GM12873 (cell line): ENCODE measurements at regions not wholly inside any gene's neighbourhood (a gene's known extent, or its start where the extent isn't known, plus 50 kb on each side); places are given as distances from the start of the nearest gene placed in this dataset.

ENCODE experiments used
- TF ChIP-seq, protein P1 (sequence below): IDR thresholded peaks from 2 replicates; pipeline ENCODE4 v1.5.1; 2012; ENCODE audit warnings: low read depth, mild to moderate bottlenecking, moderate library complexity, low read length, control low read depth; ENCODE audit not compliant: insufficient read depth; ENCODE audit errors: missing control alignments

DNA sequence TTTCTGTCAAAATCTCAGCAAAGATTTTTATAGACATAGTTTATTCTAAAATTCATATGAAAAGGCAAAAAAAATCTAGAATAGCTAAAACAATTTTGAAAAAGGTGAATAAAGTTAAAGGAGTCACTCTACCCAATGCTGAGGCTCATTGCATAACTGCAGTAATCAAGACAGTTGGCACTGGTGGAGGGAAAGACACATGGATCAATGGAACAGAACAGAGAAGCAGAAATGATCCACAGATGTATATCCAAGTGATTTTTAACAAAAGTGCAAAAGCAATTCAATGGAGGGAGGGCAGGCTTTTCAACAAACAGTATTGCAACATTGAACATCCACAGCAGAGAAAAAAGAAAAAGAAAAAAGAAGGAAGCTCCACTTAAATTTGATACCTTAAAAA is 162.8 kb downstream of the RBM43 start:
- TF ChIP-seq, protein P1, sequence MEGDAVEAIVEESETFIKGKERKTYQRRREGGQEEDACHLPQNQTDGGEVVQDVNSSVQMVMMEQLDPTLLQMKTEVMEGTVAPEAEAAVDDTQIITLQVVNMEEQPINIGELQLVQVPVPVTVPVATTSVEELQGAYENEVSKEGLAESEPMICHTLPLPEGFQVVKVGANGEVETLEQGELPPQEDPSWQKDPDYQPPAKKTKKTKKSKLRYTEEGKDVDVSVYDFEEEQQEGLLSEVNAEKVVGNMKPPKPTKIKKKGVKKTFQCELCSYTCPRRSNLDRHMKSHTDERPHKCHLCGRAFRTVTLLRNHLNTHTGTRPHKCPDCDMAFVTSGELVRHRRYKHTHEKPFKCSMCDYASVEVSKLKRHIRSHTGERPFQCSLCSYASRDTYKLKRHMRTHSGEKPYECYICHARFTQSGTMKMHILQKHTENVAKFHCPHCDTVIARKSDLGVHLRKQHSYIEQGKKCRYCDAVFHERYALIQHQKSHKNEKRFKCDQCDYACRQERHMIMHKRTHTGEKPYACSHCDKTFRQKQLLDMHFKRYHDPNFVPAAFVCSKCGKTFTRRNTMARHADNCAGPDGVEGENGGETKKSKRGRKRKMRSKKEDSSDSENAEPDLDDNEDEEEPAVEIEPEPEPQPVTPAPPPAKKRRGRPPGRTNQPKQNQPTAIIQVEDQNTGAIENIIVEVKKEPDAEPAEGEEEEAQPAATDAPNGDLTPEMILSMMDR: no peak

DNA sequence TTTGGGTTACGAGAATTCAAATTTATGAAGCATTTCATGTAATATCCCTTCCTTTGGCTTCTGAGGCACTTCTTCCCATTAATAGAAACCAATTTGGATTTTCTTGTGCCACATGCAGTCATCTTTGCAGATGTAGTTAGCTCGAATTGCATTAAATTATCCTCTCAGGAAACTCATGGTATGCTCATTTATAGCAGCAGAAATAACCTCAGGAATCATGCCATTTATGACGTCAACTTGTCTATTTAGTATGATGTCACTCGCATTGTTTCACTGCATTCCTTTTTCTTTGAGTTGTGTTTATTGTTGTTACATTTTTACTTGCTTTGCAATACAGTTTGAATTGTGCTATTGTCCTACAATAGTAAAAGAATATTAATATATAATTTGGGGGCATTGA is 163.8 kb downstream of the RBM43 start:
- TF ChIP-seq, protein P1: no peak

- TF ChIP-seq, protein P1: no peak
These were observed 164.5 kb downstream of the RBM43 start for GRCh38 chr2:151097128-151097527.

GRCh38 chr2:151096235-151096634 is 165.4 kb downstream of the RBM43 start:
- TF ChIP-seq, protein P1: no peak

- TF ChIP-seq, protein P1: no peak
These were observed 166.2 kb downstream of the RBM43 start for GRCh38 chr2:151095463-151095862.

- TF ChIP-seq, protein P1: no peak
These were observed 170.1 kb downstream of the RBM43 start for GRCh38 chr2:151091583-151091982.

GRCh38 chr2:151087377-151087776 is 174.3 kb downstream of the RBM43 start:
- TF ChIP-seq, protein P1: no peak

- TF ChIP-seq, protein P1: no peak
These were observed 176.5 kb downstream of the RBM43 start for GRCh38 chr2:151085181-151085611.
